ENCODE measurements at regions not wholly inside any gene's neighbourhood (a gene's known extent, or its start where the extent isn't known, plus 50 kb on each side); places are given as distances from the start of the nearest gene placed in this dataset.

DNA sequence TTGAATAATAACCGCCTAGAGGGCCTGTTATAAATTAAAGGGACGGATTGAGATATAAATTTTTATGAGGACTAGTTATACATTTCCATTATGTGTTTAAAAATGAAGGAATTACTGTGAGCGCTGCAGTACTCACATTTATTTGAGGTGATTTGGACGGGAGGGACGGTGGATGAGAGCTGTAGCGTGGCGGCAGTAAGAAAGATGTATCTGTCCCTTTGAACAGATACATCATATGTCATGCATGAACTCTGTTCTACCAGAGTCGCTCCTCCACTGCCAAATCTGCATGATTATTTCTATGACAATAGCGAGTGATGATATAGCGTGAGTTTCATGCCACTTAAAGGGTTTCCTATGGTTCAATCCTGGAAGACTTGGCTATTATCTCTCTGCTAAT, 538.8 kb downstream of the MCTP2 start:
- ATAC-seq (no peak), DNase-seq (ENCODE audit: low spot score) (no peak)
- no peak overlapping the region for H3K27ac Mint-ChIP-seq
- H3K4me3 Mint-ChIP-seq, result no peak overlapping the region
- Histone ChIP-seq H3F3A (replicated peaks; ENCODE audit: low read depth) (no peaks in the 10 kb centered on the region), H4K20me1 (replicated peaks; ENCODE audit: insufficient read depth) (no peaks in the 10 kb centered on the region), H2AFZ (no peak overlapping the region), H3K9me2 (ENCODE audit: insufficient read depth) (0 out of 2 replicates have a peak, but pooled peaks cover 9% of the 10 kb centered on the region), H3K4me1 (ENCODE audit: insufficient read depth) (no peaks in the 10 kb centered on the region), H3K36me3 (ENCODE audit: insufficient read depth) (no peaks in the 10 kb centered on the region), H3K4me2 (no peak overlapping the region), H3K27me3 (ENCODE audit: insufficient read depth) (no peaks in the 10 kb centered on the region), H3K27ac (ENCODE audit: low read depth) (no peak overlapping the region), H3K4me3 (no peak overlapping the region), H3K79me2 (replicated peaks; ENCODE audit: insufficient read depth) (no peaks in the 10 kb centered on the region)
- H3K9me3 Mint-ChIP-seq, result no peaks in the 10 kb centered on the region
- no peaks in the 10 kb centered on the region for H3K4me1 Mint-ChIP-seq
- no peaks in the 10 kb centered on the region for H3K36me3 Mint-ChIP-seq (ENCODE audit: low read depth)
- peaks cover 5% of the 10 kb centered on the region for H3K27me3 Mint-ChIP-seq (ENCODE audit: insufficient read depth, low read depth, poor library complexity)
- TF ChIP-seq NANOG (IDR thresholded peaks at IDR 0.05; ENCODE audit: borderline replicate concordance) (no peak), ZNF114 (CRISPR knock-in tag; IDR thresholded peaks at IDR 0.05) (no peak), JUNB (IDR thresholded peaks at IDR 0.05; ENCODE audit: unreplicated experiment) (no peak), POLR2AphosphoS5 (IDR thresholded peaks at IDR 0.05; ENCODE audit: low read depth) (no peak), ZNF331 (CRISPR knock-in tag; IDR thresholded peaks at IDR 0.05; ENCODE audit: low read depth) (no peak), CREB1 (CRISPR knock-in tag; IDR thresholded peaks at IDR 0.05; ENCODE audit: low read depth) (no peak), EZH2 (IDR thresholded peaks at IDR 0.05; ENCODE audit: low read depth, unreplicated experiment) (no peak), STAT1 (IDR thresholded peaks at IDR 0.05; ENCODE audit: unreplicated experiment) (no peak)
- TF ChIP-seq, protein P1, sequence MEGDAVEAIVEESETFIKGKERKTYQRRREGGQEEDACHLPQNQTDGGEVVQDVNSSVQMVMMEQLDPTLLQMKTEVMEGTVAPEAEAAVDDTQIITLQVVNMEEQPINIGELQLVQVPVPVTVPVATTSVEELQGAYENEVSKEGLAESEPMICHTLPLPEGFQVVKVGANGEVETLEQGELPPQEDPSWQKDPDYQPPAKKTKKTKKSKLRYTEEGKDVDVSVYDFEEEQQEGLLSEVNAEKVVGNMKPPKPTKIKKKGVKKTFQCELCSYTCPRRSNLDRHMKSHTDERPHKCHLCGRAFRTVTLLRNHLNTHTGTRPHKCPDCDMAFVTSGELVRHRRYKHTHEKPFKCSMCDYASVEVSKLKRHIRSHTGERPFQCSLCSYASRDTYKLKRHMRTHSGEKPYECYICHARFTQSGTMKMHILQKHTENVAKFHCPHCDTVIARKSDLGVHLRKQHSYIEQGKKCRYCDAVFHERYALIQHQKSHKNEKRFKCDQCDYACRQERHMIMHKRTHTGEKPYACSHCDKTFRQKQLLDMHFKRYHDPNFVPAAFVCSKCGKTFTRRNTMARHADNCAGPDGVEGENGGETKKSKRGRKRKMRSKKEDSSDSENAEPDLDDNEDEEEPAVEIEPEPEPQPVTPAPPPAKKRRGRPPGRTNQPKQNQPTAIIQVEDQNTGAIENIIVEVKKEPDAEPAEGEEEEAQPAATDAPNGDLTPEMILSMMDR (conservative IDR thresholded peaks at IDR 0.05; ENCODE audit: low read depth in 2 of 2), result no peak
- TF ChIP-seq, protein P2, sequence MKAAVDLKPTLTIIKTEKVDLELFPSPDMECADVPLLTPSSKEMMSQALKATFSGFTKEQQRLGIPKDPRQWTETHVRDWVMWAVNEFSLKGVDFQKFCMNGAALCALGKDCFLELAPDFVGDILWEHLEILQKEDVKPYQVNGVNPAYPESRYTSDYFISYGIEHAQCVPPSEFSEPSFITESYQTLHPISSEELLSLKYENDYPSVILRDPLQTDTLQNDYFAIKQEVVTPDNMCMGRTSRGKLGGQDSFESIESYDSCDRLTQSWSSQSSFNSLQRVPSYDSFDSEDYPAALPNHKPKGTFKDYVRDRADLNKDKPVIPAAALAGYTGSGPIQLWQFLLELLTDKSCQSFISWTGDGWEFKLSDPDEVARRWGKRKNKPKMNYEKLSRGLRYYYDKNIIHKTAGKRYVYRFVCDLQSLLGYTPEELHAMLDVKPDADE (IDR thresholded peaks at IDR 0.05), result no peak
- TF ChIP-seq, protein P3, sequence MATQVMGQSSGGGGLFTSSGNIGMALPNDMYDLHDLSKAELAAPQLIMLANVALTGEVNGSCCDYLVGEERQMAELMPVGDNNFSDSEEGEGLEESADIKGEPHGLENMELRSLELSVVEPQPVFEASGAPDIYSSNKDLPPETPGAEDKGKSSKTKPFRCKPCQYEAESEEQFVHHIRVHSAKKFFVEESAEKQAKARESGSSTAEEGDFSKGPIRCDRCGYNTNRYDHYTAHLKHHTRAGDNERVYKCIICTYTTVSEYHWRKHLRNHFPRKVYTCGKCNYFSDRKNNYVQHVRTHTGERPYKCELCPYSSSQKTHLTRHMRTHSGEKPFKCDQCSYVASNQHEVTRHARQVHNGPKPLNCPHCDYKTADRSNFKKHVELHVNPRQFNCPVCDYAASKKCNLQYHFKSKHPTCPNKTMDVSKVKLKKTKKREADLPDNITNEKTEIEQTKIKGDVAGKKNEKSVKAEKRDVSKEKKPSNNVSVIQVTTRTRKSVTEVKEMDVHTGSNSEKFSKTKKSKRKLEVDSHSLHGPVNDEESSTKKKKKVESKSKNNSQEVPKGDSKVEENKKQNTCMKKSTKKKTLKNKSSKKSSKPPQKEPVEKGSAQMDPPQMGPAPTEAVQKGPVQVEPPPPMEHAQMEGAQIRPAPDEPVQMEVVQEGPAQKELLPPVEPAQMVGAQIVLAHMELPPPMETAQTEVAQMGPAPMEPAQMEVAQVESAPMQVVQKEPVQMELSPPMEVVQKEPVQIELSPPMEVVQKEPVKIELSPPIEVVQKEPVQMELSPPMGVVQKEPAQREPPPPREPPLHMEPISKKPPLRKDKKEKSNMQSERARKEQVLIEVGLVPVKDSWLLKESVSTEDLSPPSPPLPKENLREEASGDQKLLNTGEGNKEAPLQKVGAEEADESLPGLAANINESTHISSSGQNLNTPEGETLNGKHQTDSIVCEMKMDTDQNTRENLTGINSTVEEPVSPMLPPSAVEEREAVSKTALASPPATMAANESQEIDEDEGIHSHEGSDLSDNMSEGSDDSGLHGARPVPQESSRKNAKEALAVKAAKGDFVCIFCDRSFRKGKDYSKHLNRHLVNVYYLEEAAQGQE (IDR thresholded peaks at IDR 0.05; ENCODE audit: unreplicated experiment), result no peak
- TF ChIP-seq, protein P4, sequence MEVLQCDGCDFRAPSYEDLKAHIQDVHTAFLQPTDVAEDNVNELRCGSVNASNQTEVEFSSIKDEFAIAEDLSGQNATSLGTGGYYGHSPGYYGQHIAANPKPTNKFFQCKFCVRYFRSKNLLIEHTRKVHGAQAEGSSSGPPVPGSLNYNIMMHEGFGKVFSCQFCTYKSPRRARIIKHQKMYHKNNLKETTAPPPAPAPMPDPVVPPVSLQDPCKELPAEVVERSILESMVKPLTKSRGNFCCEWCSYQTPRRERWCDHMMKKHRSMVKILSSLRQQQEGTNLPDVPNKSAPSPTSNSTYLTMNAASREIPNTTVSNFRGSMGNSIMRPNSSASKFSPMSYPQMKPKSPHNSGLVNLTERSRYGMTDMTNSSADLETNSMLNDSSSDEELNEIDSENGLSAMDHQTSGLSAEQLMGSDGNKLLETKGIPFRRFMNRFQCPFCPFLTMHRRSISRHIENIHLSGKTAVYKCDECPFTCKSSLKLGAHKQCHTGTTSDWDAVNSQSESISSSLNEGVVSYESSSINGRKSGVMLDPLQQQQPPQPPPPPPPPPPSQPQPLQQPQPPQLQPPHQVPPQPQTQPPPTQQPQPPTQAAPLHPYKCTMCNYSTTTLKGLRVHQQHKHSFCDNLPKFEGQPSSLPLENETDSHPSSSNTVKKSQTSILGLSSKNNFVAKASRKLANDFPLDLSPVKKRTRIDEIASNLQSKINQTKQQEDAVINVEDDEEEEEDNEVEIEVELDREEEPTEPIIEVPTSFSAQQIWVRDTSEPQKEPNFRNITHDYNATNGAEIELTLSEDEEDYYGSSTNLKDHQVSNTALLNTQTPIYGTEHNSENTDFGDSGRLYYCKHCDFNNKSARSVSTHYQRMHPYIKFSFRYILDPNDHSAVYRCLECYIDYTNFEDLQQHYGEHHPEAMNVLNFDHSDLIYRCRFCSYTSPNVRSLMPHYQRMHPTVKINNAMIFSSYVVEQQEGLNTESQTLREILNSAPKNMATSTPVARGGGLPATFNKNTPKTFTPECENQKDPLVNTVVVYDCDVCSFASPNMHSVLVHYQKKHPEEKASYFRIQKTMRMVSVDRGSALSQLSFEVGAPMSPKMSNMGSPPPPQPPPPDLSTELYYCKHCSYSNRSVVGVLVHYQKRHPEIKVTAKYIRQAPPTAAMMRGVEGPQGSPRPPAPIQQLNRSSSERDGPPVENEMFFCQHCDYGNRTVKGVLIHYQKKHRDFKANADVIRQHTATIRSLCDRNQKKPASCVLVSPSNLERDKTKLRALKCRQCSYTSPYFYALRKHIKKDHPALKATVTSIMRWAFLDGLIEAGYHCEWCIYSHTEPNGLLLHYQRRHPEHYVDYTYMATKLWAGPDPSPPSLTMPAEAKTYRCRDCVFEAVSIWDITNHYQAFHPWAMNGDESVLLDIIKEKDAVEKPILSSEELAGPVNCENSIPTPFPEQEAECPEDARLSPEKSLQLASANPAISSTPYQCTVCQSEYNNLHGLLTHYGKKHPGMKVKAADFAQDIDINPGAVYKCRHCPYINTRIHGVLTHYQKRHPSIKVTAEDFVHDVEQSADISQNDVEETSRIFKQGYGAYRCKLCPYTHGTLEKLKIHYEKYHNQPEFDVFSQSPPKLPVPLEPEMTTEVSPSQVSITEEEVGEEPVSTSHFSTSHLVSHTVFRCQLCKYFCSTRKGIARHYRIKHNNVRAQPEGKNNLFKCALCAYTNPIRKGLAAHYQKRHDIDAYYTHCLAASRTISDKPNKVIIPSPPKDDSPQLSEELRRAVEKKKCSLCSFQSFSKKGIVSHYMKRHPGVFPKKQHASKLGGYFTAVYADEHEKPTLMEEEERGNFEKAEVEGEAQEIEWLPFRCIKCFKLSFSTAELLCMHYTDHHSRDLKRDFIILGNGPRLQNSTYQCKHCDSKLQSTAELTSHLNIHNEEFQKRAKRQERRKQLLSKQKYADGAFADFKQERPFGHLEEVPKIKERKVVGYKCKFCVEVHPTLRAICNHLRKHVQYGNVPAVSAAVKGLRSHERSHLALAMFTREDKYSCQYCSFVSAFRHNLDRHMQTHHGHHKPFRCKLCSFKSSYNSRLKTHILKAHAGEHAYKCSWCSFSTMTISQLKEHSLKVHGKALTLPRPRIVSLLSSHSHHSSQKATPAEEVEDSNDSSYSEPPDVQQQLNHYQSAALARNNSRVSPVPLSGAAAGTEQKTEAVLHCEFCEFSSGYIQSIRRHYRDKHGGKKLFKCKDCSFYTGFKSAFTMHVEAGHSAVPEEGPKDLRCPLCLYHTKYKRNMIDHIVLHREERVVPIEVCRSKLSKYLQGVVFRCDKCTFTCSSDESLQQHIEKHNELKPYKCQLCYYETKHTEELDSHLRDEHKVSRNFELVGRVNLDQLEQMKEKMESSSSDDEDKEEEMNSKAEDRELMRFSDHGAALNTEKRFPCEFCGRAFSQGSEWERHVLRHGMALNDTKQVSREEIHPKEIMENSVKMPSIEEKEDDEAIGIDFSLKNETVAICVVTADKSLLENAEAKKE (CRISPR knock-in tag; IDR thresholded peaks at IDR 0.05), result no peak
